Small intestine (tissue), 7 donors: ENCODE measurements at regions not wholly inside any gene's neighbourhood (a gene's known extent, or its start where the extent isn't known, plus 50 kb on each side); places are given as distances from the start of the nearest gene placed in this dataset.

Experiments used
- DNase-seq, 2 donors: peaks; one replicate each; pipeline versions ENCODE4 v3.0.0 to v3.0.0-alpha.2; 2013
- FAIRE-seq: peaks from 2 replicates; lab custom pipeline; 2012; peaks lifted over from hg19 to GRCh38; lab: Jason Lieb, UNC
- H3K27ac ChIP-seq, 3 donors: one replicate each; pipeline ENCODE4 v1.5.1; 2013; ENCODE audit warnings: low read length in 2 of 3, mild to moderate bottlenecking in 2 of 3, control low read depth in 1 of 3, inconsistent platforms in 1 of 3, low read depth in 1 of 3, moderate library complexity in 1 of 3
- H3K27me3 ChIP-seq, 3 donors: one replicate each; pipeline ENCODE4 v1.6.1; 2013; ENCODE audit warnings: low read length in 3 of 3, inconsistent platforms in 1 of 3; ENCODE audit not compliant: control insufficient read depth in 3 of 3, insufficient read depth in 3 of 3
- H3K36me3 ChIP-seq, 3 donors: one replicate each; pipeline ENCODE4 v1.6.1; 2013; ENCODE audit warnings: low read length in 3 of 3, inconsistent platforms in 1 of 3, low read depth in 1 of 3, mild to moderate bottlenecking in 1 of 3, moderate library complexity in 1 of 3; ENCODE audit not compliant: control insufficient read depth in 3 of 3, insufficient read depth in 2 of 3
- H3K4me1 ChIP-seq, 3 donors: one replicate each; pipeline ENCODE4 v1.6.1; 2013; ENCODE audit warnings: low read length in 2 of 3, inconsistent platforms in 1 of 3, low read depth in 1 of 3, mild to moderate bottlenecking in 1 of 3, moderate library complexity in 1 of 3; ENCODE audit not compliant: control insufficient read depth in 3 of 3, insufficient read depth in 2 of 3
- H3K4me3 ChIP-seq, 3 donors: one replicate each; pipeline ENCODE4 v1.5.1; 2013; ENCODE audit warnings: low read length in 3 of 3, control low read depth in 1 of 3, inconsistent platforms in 1 of 3, low read depth in 1 of 3, mild to moderate bottlenecking in 1 of 3, moderate library complexity in 1 of 3
- H3K9me3 ChIP-seq, 2 donors: one replicate each; pipeline ENCODE4 v1.6.1; 2013; ENCODE audit warnings: low read depth in 1 of 2, low read length in 1 of 2; ENCODE audit not compliant: control insufficient read depth in 2 of 2, insufficient read depth in 1 of 2
- WGBS, 3 donors: extraction: QIAGEN DNeasy Blood & Tissue Kit; methylation state at CpG; one replicate each; pipeline ENCODE4 v1.1.7; 2013; 5-methylcytosine and 5-hydroxymethylcytosine counted together
- donor health status: healthy with polysubstance abuse.
- donor health status: control.
- donor health status: control.
- donor health status: Bipolar disorder and iron deficiency.
- donor health status: healthy.

DNA sequence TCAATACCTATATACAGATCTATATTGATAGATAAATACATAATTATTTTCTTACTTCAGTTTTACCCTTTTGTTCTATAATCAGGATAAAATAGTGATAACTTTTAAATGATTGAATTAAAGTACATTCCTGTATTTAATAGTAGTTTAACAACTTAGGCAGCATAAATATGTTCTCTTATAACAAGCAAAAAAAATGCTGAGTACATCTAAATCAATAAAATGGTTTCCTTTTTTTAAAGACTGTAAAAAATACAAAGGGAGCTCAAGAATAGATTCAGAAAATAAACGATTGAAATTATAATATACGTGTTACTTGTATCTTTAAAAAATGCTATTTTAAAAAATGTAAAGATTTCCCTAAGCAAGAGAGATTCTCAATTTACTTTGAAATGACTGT is 393.7 kb upstream of the TMEM132C start:
- FAIRE-seq: no peak
- DNase-seq: no peak
- Histone ChIP-seq H3K4me1 (no peaks in the 10 kb centered on the region), H3K9me3 (no peaks in the 10 kb centered on the region), H3K4me3 (no peak overlapping the region), H3K27me3 (no peaks in the 10 kb centered on the region), H3K27ac (no peak overlapping the region), H3K36me3 (no peaks in the 10 kb centered on the region)
- WGBS, 3 donors: 85 to 93% (median 92%) methylated on average over 2 of the region's 2 CpGs

DNA sequence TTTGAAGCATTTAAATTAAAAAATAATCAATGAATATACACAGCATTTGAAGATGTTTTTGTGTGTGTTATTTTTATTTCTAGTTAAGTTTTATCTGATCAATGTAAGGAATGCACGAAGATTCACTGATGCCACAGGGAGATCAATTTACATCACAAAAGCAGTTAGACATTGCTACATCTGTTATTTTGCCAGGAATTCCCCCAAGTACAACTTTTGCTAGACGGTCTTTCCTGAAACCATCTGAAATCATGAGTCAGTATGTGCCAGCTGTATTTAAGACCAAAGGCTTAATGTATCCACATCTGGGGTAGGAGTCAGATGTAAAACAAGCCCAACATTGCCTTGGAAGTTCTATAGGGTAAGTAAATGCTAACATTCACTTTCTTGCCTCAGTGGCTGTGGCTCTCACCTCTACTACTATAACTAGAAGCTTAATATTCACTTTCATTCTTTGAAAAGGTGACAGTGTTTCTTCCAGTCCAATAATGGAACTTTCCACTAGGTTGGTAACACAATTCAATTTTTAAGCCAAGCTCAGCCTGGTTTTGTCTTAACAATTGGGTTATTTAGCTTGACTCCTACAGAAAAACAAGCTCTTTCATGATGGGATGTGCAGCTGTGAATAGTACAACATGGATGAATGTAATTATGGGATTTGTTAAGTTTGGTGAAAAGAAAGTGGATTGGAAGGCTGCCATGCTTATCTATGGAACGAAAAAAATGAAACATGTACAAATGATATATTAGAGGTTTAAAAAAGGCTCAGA is 385.4 kb upstream of the TMEM132C start:
- DNase-seq (no peak), FAIRE-seq (no peak)
- Histone ChIP-seq H3K27me3 (no peaks in the 10 kb centered on the region), H3K4me1 (no peaks in the 10 kb centered on the region), H3K36me3 (no peaks in the 10 kb centered on the region), H3K9me3 (peaks cover 0 to 2% of the 10 kb centered on the region in 2 donors), H3K4me3 (no peak overlapping the region), H3K27ac (no peak overlapping the region)
- whole genome bisulfite sequencing, 3 donors: 74 to 81% (median 79%) methylated on average over 3 of the region's 3 CpGs

DNA sequence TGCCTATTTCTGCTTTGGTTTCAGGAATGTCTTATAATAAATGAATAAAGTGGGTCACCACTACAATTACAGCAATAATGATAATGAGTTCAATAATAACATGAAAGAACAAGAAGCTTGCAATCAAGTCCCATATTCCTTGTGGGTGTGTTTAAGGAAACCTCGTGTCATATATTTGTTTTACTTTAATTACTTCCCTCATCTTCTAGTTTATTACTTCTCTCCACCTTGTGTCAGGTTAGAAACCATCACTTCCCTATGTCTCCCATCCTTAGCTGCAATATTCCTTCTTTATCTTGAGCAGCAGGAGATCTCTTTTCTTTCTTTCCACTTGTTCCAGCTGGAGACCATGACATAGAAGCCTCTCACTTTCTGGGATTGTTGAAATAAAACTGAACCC is 384.0 kb upstream of the TMEM132C start:
- no peak overlapping the region for H3K27ac ChIP-seq
- peaks cover 0 to 2% of the 10 kb centered on the region in 2 donors for H3K9me3 ChIP-seq
- DNase-seq (no peak), FAIRE-seq (no peak)
- no peak overlapping the region for H3K4me3 ChIP-seq
- WGBS, 3 donors: 17 to 67% (median 46%) methylated on average over 1 of the region's 1 CpG
- no peaks in the 10 kb centered on the region for H3K36me3 ChIP-seq
- H3K4me1 ChIP-seq: no peaks in the 10 kb centered on the region
- H3K27me3 ChIP-seq: no peaks in the 10 kb centered on the region

DNA sequence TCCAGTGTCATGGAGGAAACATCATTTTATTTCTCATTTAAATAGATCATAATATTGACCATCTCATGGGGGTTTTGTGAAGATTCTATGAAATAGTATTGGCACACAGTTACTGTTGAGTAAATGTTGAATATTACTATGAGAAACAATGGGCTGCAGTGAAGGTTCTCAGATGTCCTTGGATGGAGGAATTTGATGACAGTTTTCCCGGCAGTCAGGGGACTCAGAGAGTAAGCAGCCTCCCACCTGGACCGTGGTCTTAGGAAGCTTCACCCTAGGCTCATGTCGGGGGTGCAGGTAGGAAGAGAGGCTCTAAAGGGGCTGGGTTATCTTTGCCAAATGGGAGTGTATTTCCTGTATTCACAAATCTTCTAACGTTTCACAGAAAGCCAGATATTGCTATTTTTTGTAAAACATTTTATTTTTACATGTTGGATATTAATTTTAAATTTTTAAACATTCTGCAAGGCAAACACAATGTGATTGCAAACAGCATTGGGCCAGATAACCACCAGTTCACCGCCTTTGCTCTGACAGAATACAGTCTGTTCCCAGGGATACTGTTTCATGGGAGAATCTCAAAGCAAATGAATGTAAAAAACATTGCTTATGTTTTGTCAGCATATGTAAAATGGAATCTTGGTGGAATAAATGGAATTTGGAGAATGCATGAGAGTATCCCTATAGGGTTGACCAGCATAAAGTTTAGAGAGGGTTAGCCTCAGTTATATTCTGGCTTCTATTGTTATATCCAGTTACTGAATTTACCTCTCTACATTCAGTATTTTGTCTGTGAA is 380.8 kb upstream of the TMEM132C start:
- H3K27ac ChIP-seq: no peak overlapping the region
- no peaks in the 10 kb centered on the region for H3K4me1 ChIP-seq
- 61 to 68% (median 64%) methylated on average over 5 of the region's 5 CpGs for WGBS, 3 donors
- no peak for FAIRE-seq
- H3K9me3 ChIP-seq: peaks cover 0 to 2% of the 10 kb centered on the region in 2 donors
- H3K36me3 ChIP-seq: no peaks in the 10 kb centered on the region
- H3K27me3 ChIP-seq: no peaks in the 10 kb centered on the region
- DNase-seq: no peak
- no peak overlapping the region for H3K4me3 ChIP-seq

DNA sequence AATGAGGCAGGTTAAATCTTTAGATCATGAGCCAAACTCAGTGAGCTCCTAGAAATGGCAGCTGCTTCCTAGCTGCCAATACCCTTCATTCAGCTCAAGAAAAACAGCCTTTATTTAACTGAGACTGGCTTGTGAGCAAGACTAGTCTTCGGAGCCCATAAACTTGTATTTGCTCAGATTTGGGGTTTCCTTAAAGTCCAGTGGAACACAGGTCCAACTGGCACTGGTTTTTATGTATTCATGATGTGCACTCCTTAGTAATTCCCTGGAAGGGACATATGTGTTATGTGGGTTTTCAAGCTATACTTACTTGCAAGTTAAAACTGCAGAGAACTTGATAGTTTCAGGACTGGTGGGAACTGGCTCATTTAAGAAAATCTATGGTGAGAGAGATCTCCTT is 380.1 kb upstream of the TMEM132C start:
- H3K4me1 ChIP-seq: no peaks in the 10 kb centered on the region
- no peak for DNase-seq
- no peak overlapping the region for H3K27ac ChIP-seq
- H3K27me3 ChIP-seq: no peaks in the 10 kb centered on the region
- WGBS, 3 donors: 93 to 100% (median 97%) methylated on average over 1 of the region's 1 CpG
- no peak for FAIRE-seq
- H3K9me3 ChIP-seq: no peaks in the 10 kb centered on the region
- no peaks in the 10 kb centered on the region for H3K36me3 ChIP-seq
- no peak overlapping the region for H3K4me3 ChIP-seq

DNA sequence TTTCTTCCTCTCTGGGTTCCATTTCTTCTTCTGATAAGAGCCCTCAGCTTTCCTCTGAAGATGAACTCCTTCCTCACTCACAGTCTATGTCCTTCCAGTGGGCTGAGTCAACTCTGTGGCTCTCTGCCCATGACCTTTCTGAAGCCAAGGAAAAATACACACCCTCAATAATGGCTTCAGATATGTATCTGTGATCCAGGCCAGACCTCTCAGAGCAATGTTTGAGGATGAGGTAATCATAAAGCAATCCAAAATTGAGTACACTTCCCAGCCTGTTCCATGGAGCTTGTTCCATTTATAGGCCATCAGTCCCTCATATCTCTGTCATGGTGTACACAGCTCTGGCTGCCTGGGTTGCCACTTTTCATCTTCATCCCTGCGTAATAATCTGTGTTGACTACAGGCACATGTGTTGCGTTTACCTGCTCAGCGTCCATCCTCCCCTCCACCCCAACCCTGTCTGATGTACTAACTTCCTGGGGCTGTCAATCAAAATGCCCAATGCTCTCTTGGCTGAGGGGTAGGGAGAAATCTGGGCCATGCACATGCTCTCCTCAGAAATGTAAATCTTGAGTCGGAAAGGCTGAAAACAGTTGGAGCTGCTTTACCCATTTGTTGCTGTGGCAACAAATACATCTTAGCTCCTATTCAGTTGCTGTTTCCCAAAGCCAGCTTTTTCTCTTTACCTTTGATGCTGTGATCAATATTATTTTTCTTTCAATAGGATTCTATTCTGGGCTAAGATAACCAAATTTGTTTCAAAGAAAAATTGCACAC is 377.8 kb upstream of the TMEM132C start:
- Histone ChIP-seq H3K4me3 (no peak overlapping the region), H3K27ac (no peak overlapping the region), H3K36me3 (no peaks in the 10 kb centered on the region), H3K27me3 (no peaks in the 10 kb centered on the region), H3K4me1 (no peaks in the 10 kb centered on the region), H3K9me3 (no peaks in the 10 kb centered on the region)
- FAIRE-seq (no peak), DNase-seq (no peak)
- 67 to 73% (median 72%) methylated on average over 4 of the region's 4 CpGs for WGBS, 3 donors

DNA sequence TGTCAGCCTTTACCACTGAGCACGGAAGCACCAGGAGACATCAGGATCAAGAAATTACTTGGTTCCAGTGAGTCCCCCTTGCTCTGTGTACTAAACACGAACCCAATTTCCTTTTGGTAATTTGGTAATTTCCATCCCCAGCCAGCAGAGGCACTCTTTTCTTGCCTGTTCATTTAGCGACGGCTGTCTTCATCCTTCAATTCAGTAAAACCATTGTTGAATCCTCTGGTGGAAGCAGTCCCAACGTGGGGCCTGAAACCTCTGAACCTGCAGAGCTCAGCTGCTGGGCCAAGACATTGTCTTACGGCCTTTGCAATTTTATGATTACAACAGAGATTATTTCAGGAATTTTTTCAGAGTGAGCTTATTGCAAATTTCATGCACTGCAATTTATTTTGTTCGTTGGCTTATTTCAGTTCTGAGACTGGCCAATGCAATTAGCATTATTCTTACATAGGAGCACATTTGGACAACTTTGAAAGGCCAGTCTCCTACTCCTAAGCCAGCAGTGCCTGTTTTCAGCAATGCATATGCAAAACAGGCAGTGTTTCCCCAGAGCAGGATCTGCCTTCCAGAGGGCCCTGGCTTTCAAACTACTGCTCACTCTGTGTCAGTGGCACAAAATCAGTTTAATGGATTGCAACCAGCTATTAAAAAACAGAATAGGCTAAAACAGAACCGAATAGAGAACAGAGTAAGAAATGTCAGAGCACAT is 372.9 kb upstream of the TMEM132C start:
- no peak overlapping the region for H3K4me3 ChIP-seq
- H3K27me3 ChIP-seq: no peaks in the 10 kb centered on the region
- no peak overlapping the region for H3K27ac ChIP-seq
- peaks cover 0 to 1% of the 10 kb centered on the region in 2 donors for H3K9me3 ChIP-seq
- FAIRE-seq (no peak), DNase-seq (no peak)
- no peaks in the 10 kb centered on the region for H3K4me1 ChIP-seq
- no peaks in the 10 kb centered on the region for H3K36me3 ChIP-seq
- 46 to 49% (median 48%) methylated on average over 8 of the region's 8 CpGs for whole genome bisulfite sequencing, 3 donors

DNA sequence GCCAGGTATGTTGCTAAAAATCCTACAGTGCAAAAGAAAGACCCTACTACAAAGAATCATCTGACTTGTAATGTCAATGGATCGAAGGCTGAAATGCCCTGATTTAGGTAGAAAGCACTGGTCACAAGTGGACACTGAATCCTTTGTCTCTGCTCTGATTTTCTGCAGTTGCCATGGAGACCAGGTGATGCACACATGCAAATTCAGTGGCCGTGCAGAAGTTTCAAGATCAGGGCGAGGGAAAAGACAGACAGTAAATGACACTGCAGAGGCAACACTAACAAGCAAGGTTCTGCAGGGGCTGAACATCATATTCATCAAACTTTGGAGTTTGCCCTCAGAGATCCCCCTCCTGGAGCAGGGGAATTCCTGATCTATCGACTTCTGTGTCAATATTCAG is 370.3 kb upstream of the TMEM132C start:
- no peaks in the 10 kb centered on the region for H3K27me3 ChIP-seq
- DNase-seq: no peak
- H3K9me3 ChIP-seq: peaks cover 0 to 1% of the 10 kb centered on the region in 2 donors
- H3K4me1 ChIP-seq: no peaks in the 10 kb centered on the region
- 42 to 64% (median 53%) methylated on average over 4 of the region's 4 CpGs for WGBS, 3 donors
- no peak for FAIRE-seq
- H3K27ac ChIP-seq: no peak overlapping the region
- no peaks in the 10 kb centered on the region for H3K36me3 ChIP-seq
- H3K4me3 ChIP-seq: no peak overlapping the region
